ENCODE measurements at regions not wholly inside any gene's neighbourhood (a gene's known extent, or its start where the extent isn't known, plus 50 kb on each side); places are given as distances from the start of the nearest gene placed in this dataset.

DNA sequence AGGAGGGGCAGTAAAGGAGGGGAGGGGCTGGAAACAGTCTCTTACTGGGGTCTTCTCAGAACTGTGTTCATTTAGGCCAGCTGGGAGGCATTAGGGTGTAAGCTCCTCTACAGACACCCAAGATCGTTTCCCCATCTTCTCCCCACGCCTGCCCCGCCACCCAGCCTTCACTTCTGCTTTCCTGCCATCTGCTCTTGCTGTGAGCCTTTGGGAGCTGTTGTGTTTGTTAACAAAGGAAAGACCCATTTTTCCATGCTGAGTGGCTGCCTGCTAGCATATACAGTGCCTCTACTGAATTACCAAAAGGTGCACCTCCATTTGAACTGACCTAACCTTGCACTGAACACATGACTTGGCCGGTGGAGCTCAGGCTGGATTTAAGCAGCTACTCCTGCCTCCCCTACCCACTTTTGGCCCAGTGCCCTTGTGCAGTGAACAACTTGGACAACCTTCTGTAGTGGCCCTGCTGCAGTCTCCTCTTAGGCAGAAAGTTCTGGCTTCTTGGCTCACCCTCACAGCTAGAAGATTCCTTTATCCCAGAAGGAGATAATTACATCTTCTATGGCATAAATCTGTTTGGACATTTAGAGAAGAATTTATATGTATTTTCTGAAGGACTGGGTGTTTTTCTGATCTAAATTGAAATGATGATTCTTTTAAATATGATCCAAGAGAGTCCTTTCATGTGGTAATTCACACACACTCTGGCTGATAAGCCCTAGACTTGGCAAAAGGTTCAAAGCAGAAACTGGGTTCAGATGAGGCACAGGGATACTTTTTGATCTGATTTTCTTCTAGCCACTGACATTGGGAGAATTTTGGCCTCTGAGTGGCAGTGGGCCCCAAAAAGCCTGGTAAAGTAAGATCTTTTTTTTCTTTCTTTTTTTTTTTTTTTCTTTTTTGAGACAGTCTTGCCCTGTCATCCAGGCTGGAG lies 81.9 kb upstream of the HNF1B start:
- TF ChIP-seq, protein P1, sequence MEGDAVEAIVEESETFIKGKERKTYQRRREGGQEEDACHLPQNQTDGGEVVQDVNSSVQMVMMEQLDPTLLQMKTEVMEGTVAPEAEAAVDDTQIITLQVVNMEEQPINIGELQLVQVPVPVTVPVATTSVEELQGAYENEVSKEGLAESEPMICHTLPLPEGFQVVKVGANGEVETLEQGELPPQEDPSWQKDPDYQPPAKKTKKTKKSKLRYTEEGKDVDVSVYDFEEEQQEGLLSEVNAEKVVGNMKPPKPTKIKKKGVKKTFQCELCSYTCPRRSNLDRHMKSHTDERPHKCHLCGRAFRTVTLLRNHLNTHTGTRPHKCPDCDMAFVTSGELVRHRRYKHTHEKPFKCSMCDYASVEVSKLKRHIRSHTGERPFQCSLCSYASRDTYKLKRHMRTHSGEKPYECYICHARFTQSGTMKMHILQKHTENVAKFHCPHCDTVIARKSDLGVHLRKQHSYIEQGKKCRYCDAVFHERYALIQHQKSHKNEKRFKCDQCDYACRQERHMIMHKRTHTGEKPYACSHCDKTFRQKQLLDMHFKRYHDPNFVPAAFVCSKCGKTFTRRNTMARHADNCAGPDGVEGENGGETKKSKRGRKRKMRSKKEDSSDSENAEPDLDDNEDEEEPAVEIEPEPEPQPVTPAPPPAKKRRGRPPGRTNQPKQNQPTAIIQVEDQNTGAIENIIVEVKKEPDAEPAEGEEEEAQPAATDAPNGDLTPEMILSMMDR (conservative IDR thresholded peaks at IDR 0.05; ENCODE audit: low read depth, low read length), result no peak
- TF ChIP-seq POLR2A (IDR thresholded peaks at IDR 0.05; ENCODE audit: low read depth, low read length) (no peak), RAD21 (IDR thresholded peaks at IDR 0.05; ENCODE audit: low read length) (no peak), MAFK (IDR thresholded peaks at IDR 0.05; ENCODE audit: low read depth, low read length) (no peak), SMC3 (IDR thresholded peaks at IDR 0.05; ENCODE audit: low read depth, low read length) (no peak), RFX5 (IDR thresholded peaks at IDR 0.05; ENCODE audit: low read depth, low read length) (no peak), FOS (IDR thresholded peaks at IDR 0.05; ENCODE audit: low read depth, low read length) (no peak), USF2 (IDR thresholded peaks at IDR 0.05; ENCODE audit: low read depth, low read length) (no peak), MXI1 (IDR thresholded peaks at IDR 0.05; ENCODE audit: borderline replicate concordance, low read depth, low read length) (no peak), BHLHE40 (IDR thresholded peaks at IDR 0.05; ENCODE audit: low read depth, low read length) (no peak), CHD1 (IDR thresholded peaks at IDR 0.05; ENCODE audit: low read depth, low read length) (no peak)
